Cardiac fibroblast (primary cell): ENCODE measurements at regions not wholly inside any gene's neighbourhood (a gene's known extent, or its start where the extent isn't known, plus 50 kb on each side); places are given as distances from the start of the nearest gene placed in this dataset.

Source experiments
- DNase-seq, 2 donors: peaks; one replicate each; pipeline versions ENCODE4 v3.0.0 to v3.0.0-alpha.2; 2010; ENCODE audit warnings: low read depth in 2 of 2
- H3K4me3 ChIP-seq, 2 donors: replicated peaks in 1 of 2; 1 replicate in 1 of 2; 2 replicates in 1 of 2; pipeline ENCODE4 v1.5.1; 2011; ENCODE audit warnings: low read depth in 2 of 2, low read length in 2 of 2, mild to moderate bottlenecking in 2 of 2, moderate library complexity in 1 of 2
- CTCF ChIP-seq: IDR thresholded peaks from one replicate; pipeline ENCODE4 v1.5.1; 2011; ENCODE audit warnings: low read depth, mild to moderate bottlenecking, low read length, inconsistent platforms

DNA sequence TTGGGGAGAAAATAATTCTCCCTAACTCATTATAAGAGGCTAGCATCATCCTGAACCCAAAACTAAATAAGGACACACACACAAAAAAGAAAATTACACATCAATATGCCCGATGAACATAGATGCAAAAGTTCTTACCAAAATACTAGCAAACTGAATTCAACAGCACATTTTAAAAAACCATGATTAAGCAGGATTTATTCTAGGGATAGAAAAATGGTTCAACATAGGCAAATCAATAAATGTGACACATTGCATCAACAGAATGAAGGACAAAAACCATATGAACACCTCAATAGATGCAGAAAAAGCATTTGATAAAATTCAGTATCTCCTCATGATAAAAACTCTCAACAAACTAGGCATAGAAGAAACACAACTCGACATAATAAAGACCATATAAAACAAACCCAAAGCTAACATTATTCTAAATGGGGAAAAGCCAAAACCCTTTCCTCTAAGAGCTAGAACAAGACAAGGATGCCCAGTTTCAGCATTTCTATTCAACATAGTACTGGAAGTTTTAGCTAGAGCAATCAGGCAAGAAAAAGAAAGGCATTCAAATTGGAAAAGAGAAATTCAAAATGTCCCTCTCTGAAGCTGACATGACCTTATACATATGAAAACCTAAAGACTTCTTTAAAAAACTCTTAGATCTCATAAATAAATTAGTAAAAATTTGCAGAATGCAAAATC lies 200.9 kb downstream of the NKX6-1 start:
- TF ChIP-seq CTCF: no peak
- no peak for DNase-seq
- no peak overlapping the region for H3K4me3 ChIP-seq

DNA sequence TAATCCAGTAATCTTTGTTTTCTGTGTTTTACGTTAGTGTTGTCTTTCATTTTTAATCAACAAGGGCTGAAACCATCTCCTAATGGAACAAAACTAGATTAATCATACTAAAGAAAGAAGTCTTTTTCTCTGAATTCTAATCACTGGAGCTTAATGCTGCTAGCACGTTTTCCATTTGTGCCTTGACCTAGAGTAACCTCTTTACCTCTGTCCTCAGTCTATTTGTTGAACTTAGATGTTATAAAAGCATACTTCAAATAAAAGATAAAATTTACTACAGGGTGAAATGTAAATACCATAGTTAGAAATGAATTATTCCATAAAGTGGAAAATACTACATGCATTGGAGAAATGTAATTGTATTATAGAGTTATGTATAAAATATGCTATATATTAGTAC lies 207.1 kb downstream of the NKX6-1 start:
- no peak for TF ChIP-seq CTCF
- DNase-seq: no peak
- no peak overlapping the region for H3K4me3 ChIP-seq

- no peak overlapping the region for H3K4me3 ChIP-seq
- no peak for DNase-seq
- TF ChIP-seq CTCF: no peak
Measured at GRCh38 chr4:84286048-84286447, 213.0 kb downstream of the NKX6-1 start.

- TF ChIP-seq CTCF: no peak
- H3K4me3 ChIP-seq: no peak overlapping the region
- DNase-seq: no peak
Measured at GRCh38 chr4:84279678-84280077, 219.4 kb downstream of the NKX6-1 start.

- no peak for TF ChIP-seq CTCF
Measured at GRCh38 chr4:84277923-84278322, 221.2 kb downstream of the NKX6-1 start.

GRCh38 chr4:84276752-84277151 lies 222.3 kb downstream of the NKX6-1 start:
- no peak for DNase-seq
- TF ChIP-seq CTCF: no peak
- H3K4me3 ChIP-seq: no peak overlapping the region

More at GRCh38 chr4:84277923-84278322, 221.2 kb downstream of the NKX6-1 start:
- H3K4me3 ChIP-seq: no peak overlapping the region
- no peak for DNase-seq

GRCh38 chr4:84269536-84270044 lies 229.5 kb downstream of the NKX6-1 start:
- H3K4me3 ChIP-seq: no peak overlapping the region
- DNase-seq: no peak
- TF ChIP-seq CTCF: no peak
